DOHH2 (cell line): ENCODE measurements at regions not wholly inside any gene's neighbourhood (a gene's known extent, or its start where the extent isn't known, plus 50 kb on each side); places are given as distances from the start of the nearest gene placed in this dataset.

Source experiments
- EZH2phosphoT487 ChIP-seq: fragments of 200-600 bp; sonication (generic); IDR thresholded peaks from 2 replicates; pipeline ENCODE4 v1.6.1; 2017; ENCODE audit warnings: borderline replicate concordance, mild to moderate bottlenecking, antibody characterized with exemption, low read length, moderate library complexity, mixed read lengths
- TF ChIP-seq, protein P1 (sequence below): fragments of 200-600 bp; sonication (generic); IDR thresholded peaks from one replicate; pipeline ENCODE4 v1.5.1; 2014; ENCODE audit warnings: antibody characterized with exemption, mild to moderate bottlenecking, low read depth, low read length; ENCODE audit not compliant: poor library complexity, severe bottlenecking

- TF ChIP-seq, protein P1, sequence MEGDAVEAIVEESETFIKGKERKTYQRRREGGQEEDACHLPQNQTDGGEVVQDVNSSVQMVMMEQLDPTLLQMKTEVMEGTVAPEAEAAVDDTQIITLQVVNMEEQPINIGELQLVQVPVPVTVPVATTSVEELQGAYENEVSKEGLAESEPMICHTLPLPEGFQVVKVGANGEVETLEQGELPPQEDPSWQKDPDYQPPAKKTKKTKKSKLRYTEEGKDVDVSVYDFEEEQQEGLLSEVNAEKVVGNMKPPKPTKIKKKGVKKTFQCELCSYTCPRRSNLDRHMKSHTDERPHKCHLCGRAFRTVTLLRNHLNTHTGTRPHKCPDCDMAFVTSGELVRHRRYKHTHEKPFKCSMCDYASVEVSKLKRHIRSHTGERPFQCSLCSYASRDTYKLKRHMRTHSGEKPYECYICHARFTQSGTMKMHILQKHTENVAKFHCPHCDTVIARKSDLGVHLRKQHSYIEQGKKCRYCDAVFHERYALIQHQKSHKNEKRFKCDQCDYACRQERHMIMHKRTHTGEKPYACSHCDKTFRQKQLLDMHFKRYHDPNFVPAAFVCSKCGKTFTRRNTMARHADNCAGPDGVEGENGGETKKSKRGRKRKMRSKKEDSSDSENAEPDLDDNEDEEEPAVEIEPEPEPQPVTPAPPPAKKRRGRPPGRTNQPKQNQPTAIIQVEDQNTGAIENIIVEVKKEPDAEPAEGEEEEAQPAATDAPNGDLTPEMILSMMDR = no peak
- TF ChIP-seq EZH2phosphoT487 = no peak
Measured at GRCh38 chr2:224310943-224311625, 90.8 kb downstream of the FAM124B start.
